Activated CD4-positive, alpha-beta T cell treated with anti-CD3 and anti-CD28 coated beads for 48 hours (primary cell): ENCODE measurements at regions not wholly inside any gene's neighbourhood (a gene's known extent, or its start where the extent isn't known, plus 50 kb on each side); places are given as distances from the start of the nearest gene placed in this dataset.

Experiments used
- DNase-seq: peaks from one replicate; pipeline ENCODE4 v3.0.0-alpha.2; 2020

GRCh38 chr20:57867807-57868206, 158.0 kb upstream of the PMEPA1 start:
- DNase-seq, result no peak

- no peak for DNase-seq
Measured at GRCh38 chr20:57867181-57867803, 157.5 kb upstream of the PMEPA1 start.

- DNase-seq, result no peak
Measured at GRCh38 chr20:57866250-57867106, 156.7 kb upstream of the PMEPA1 start.

GRCh38 chr20:57865266-57865665, 155.5 kb upstream of the PMEPA1 start:
- DNase-seq, result no peak

- no peak for DNase-seq
Measured at GRCh38 chr20:57860576-57860975, 150.8 kb upstream of the PMEPA1 start.

- no peak for DNase-seq
Measured at GRCh38 chr20:57857969-57858368, 148.2 kb upstream of the PMEPA1 start.

- DNase-seq, result no peak
Measured at GRCh38 chr20:57857118-57857517, 147.3 kb upstream of the PMEPA1 start.

- no peak for DNase-seq
Measured at GRCh38 chr20:57856658-57857057, 146.8 kb upstream of the PMEPA1 start.

GRCh38 chr20:57851796-57852195, 142.0 kb upstream of the PMEPA1 start:
- no peak for DNase-seq

GRCh38 chr20:57851025-57851682, 141.3 kb upstream of the PMEPA1 start:
- no peak for DNase-seq

GRCh38 chr20:57849521-57850215, 139.9 kb upstream of the PMEPA1 start:
- DNase-seq, result no peak

GRCh38 chr20:57849121-57849520, 139.3 kb upstream of the PMEPA1 start:
- no peak for DNase-seq

- no peak for DNase-seq
Measured at GRCh38 chr20:57848282-57848681, 138.5 kb upstream of the PMEPA1 start.

GRCh38 chr20:57847104-57847503, 137.3 kb upstream of the PMEPA1 start:
- no peak for DNase-seq

- no peak for DNase-seq
Measured at GRCh38 chr20:57844626-57845596, 135.1 kb upstream of the PMEPA1 start.

- DNase-seq, result no peak
Measured at GRCh38 chr20:57843941-57844625, 134.3 kb upstream of the PMEPA1 start.

- no peak for DNase-seq
Measured at GRCh38 chr20:57842720-57843119, 132.9 kb upstream of the PMEPA1 start.

- no peak for DNase-seq
Measured at GRCh38 chr20:57841297-57841866, 131.6 kb upstream of the PMEPA1 start.

GRCh38 chr20:57840504-57841296, 130.9 kb upstream of the PMEPA1 start:
- DNase-seq, result no peak

GRCh38 chr20:57840066-57840465, 130.3 kb upstream of the PMEPA1 start:
- no peak for DNase-seq
